ENCODE measurements at regions not wholly inside any gene's neighbourhood (a gene's known extent, or its start where the extent isn't known, plus 50 kb on each side); places are given as distances from the start of the nearest gene placed in this dataset.

GRCh38 chr1:57724535-57724934, 300.7 kb upstream of the DAB1 start:
- TF ChIP-seq CTCF (IDR thresholded peaks at IDR 0.05) (no peak), POLR2A (IDR thresholded peaks at IDR 0.05) (no peak)
